ENCODE measurements at regions not wholly inside any gene's neighbourhood (a gene's known extent, or its start where the extent isn't known, plus 50 kb on each side); places are given as distances from the start of the nearest gene placed in this dataset.
"Not testable (repeated sequence)": the region's sequence is repeated elsewhere in the genome, so short reads cannot be mapped to it uniquely, and the experiment has no call there.

GRCh38 chr21:9819549-9820192 lies 701.7 kb upstream of the TPTE start:
- POLR2A ChIA-PET; H3K4me3 Mint-ChIP-seq (ENCODE audit: unreplicated experiment); H3K9me3 Mint-ChIP-seq (ENCODE audit: unreplicated experiment); H3K27ac Mint-ChIP-seq (ENCODE audit: unreplicated experiment); BruUV-seq (replicated peaks); H3K36me3 ChIP-seq (ENCODE audit: control insufficient read depth, insufficient read depth, low read length); H3K9me3 ChIP-seq; H3K4me3 ChIP-seq (ENCODE audit: low read depth, low read length); DNase-seq; H3K27me3 Mint-ChIP-seq (ENCODE audit: insufficient read depth, unreplicated experiment); H3K27me3 ChIP-seq (replicated peaks; ENCODE audit: control insufficient read depth, insufficient read depth, low read length); H3K4me1 ChIP-seq; H3K36me3 Mint-ChIP-seq (ENCODE audit: insufficient read depth, unreplicated experiment); H3K4me1 Mint-ChIP-seq (ENCODE audit: low read depth, unreplicated experiment); CTCF ChIA-PET; intact Hi-C loops (cut with micrococcal nuclease; ENCODE audit: unreplicated experiment): not testable (repeated sequence)

- H3K4me1 Mint-ChIP-seq (ENCODE audit: low read depth, unreplicated experiment); H3K9me3 Mint-ChIP-seq (ENCODE audit: unreplicated experiment); H3K9me3 ChIP-seq; BruUV-seq (replicated peaks); H3K4me1 ChIP-seq; H3K36me3 Mint-ChIP-seq (ENCODE audit: insufficient read depth, unreplicated experiment); intact Hi-C loops (cut with micrococcal nuclease; ENCODE audit: unreplicated experiment); H3K27ac Mint-ChIP-seq (ENCODE audit: unreplicated experiment); H3K36me3 ChIP-seq (ENCODE audit: control insufficient read depth, insufficient read depth, low read length); DNase-seq; CTCF ChIA-PET; H3K4me3 ChIP-seq (ENCODE audit: low read depth, low read length); POLR2A ChIA-PET; H3K27me3 ChIP-seq (replicated peaks; ENCODE audit: control insufficient read depth, insufficient read depth, low read length); H3K4me3 Mint-ChIP-seq (ENCODE audit: unreplicated experiment); H3K27me3 Mint-ChIP-seq (ENCODE audit: insufficient read depth, unreplicated experiment): not testable (repeated sequence)
Measured at GRCh38 chr21:9820579-9820978, 700.8 kb upstream of the TPTE start.

GRCh38 chr21:9821472-9821871 lies 699.9 kb upstream of the TPTE start:
- H3K9me3 ChIP-seq; H3K36me3 Mint-ChIP-seq (ENCODE audit: insufficient read depth, unreplicated experiment); H3K4me1 ChIP-seq; CTCF ChIA-PET; POLR2A ChIA-PET; H3K27ac Mint-ChIP-seq (ENCODE audit: unreplicated experiment); H3K27me3 Mint-ChIP-seq (ENCODE audit: insufficient read depth, unreplicated experiment); BruUV-seq (replicated peaks); H3K9me3 Mint-ChIP-seq (ENCODE audit: unreplicated experiment); H3K4me1 Mint-ChIP-seq (ENCODE audit: low read depth, unreplicated experiment); DNase-seq; intact Hi-C loops (cut with micrococcal nuclease; ENCODE audit: unreplicated experiment); H3K4me3 ChIP-seq (ENCODE audit: low read depth, low read length); H3K4me3 Mint-ChIP-seq (ENCODE audit: unreplicated experiment); H3K27me3 ChIP-seq (replicated peaks; ENCODE audit: control insufficient read depth, insufficient read depth, low read length); H3K36me3 ChIP-seq (ENCODE audit: control insufficient read depth, insufficient read depth, low read length): not testable (repeated sequence)

- H3K27me3 Mint-ChIP-seq (ENCODE audit: insufficient read depth, unreplicated experiment); intact Hi-C loops (cut with micrococcal nuclease; ENCODE audit: unreplicated experiment); H3K4me1 Mint-ChIP-seq (ENCODE audit: low read depth, unreplicated experiment); H3K27me3 ChIP-seq (replicated peaks; ENCODE audit: control insufficient read depth, insufficient read depth, low read length); BruUV-seq (replicated peaks); H3K4me3 ChIP-seq (ENCODE audit: low read depth, low read length); H3K4me1 ChIP-seq; H3K9me3 Mint-ChIP-seq (ENCODE audit: unreplicated experiment); DNase-seq; CTCF ChIA-PET; POLR2A ChIA-PET; H3K36me3 ChIP-seq (ENCODE audit: control insufficient read depth, insufficient read depth, low read length); H3K27ac Mint-ChIP-seq (ENCODE audit: unreplicated experiment); H3K4me3 Mint-ChIP-seq (ENCODE audit: unreplicated experiment); H3K9me3 ChIP-seq; H3K36me3 Mint-ChIP-seq (ENCODE audit: insufficient read depth, unreplicated experiment): not testable (repeated sequence)
Measured at GRCh38 chr21:9822093-9822820, 699.1 kb upstream of the TPTE start.

GRCh38 chr21:9823197-9824157 lies 697.9 kb upstream of the TPTE start:
- CTCF ChIA-PET; H3K9me3 Mint-ChIP-seq (ENCODE audit: unreplicated experiment); H3K36me3 ChIP-seq (ENCODE audit: control insufficient read depth, insufficient read depth, low read length): not testable (repeated sequence)

GRCh38 chr21:9830801-9831200 lies 690.6 kb upstream of the TPTE start:
- BruUV-seq (replicated peaks); DNase-seq; POLR2A ChIA-PET; H3K9me3 Mint-ChIP-seq (ENCODE audit: unreplicated experiment); H3K27me3 Mint-ChIP-seq (ENCODE audit: insufficient read depth, unreplicated experiment); H3K9me3 ChIP-seq; H3K4me3 ChIP-seq (ENCODE audit: low read depth, low read length); H3K4me1 ChIP-seq; H3K36me3 ChIP-seq (ENCODE audit: control insufficient read depth, insufficient read depth, low read length); H3K27me3 ChIP-seq (replicated peaks; ENCODE audit: control insufficient read depth, insufficient read depth, low read length); H3K36me3 Mint-ChIP-seq (ENCODE audit: insufficient read depth, unreplicated experiment); intact Hi-C loops (cut with micrococcal nuclease; ENCODE audit: unreplicated experiment); H3K4me3 Mint-ChIP-seq (ENCODE audit: unreplicated experiment); H3K4me1 Mint-ChIP-seq (ENCODE audit: low read depth, unreplicated experiment); H3K27ac Mint-ChIP-seq (ENCODE audit: unreplicated experiment); CTCF ChIA-PET: not testable (repeated sequence)

More at GRCh38 chr21:9823197-9824157, 697.9 kb upstream of the TPTE start:
- H3K9me3 ChIP-seq; H3K27me3 ChIP-seq (replicated peaks; ENCODE audit: control insufficient read depth, insufficient read depth, low read length); H3K36me3 Mint-ChIP-seq (ENCODE audit: insufficient read depth, unreplicated experiment); intact Hi-C loops (cut with micrococcal nuclease; ENCODE audit: unreplicated experiment); H3K27me3 Mint-ChIP-seq (ENCODE audit: insufficient read depth, unreplicated experiment); H3K4me1 Mint-ChIP-seq (ENCODE audit: low read depth, unreplicated experiment); POLR2A ChIA-PET; H3K4me1 ChIP-seq; BruUV-seq (replicated peaks); H3K27ac Mint-ChIP-seq (ENCODE audit: unreplicated experiment); H3K4me3 Mint-ChIP-seq (ENCODE audit: unreplicated experiment); H3K4me3 ChIP-seq (ENCODE audit: low read depth, low read length): not testable (repeated sequence)
- peak in 1 of 2 experiments; percentile 42 for DNase-seq
